ENCODE measurements at regions not wholly inside any gene's neighbourhood (a gene's known extent, or its start where the extent isn't known, plus 50 kb on each side); places are given as distances from the start of the nearest gene placed in this dataset.

GRCh38 chr7:106397994-106398393, 113.2 kb upstream of the NAMPT start:
- Mint-ChIP-seq H3K27me3 (ENCODE audit: unreplicated experiment) (peaks cover 55% of the 10 kb centered on the region), H3K9me3 (ENCODE audit: unreplicated experiment) (no peaks in the 10 kb centered on the region), H3K4me3 (ENCODE audit: unreplicated experiment) (no peak overlapping the region), H3K36me3 (ENCODE audit: unreplicated experiment) (no peaks in the 10 kb centered on the region), H3K4me1 (ENCODE audit: unreplicated experiment) (no peaks in the 10 kb centered on the region), H3K27ac (ENCODE audit: unreplicated experiment) (no peak overlapping the region)
- no peak for DNase-seq (ENCODE audit: extremely low spot score, unreplicated experiment)
- no peak for TF ChIP-seq CTCF (IDR thresholded peaks at IDR 0.05)

DNA sequence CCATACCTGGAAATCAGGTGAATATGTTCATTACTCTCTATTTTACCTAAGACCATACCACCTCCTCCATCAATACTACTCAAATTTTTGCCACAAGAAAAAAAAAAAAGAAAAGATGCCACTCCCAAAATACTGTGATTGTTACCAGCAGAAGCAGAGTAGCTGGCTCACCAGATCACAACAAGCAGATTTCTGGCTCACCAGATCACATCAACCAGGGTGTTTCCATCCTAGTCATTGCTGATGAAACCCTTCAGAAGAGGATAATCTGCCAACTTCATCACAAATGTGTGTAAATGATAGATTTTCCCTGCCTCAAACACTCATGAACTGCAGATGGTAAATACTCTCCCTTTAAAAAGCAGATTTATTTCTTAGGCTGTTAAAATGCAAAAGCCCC, 109.7 kb upstream of the NAMPT start:
- no peaks in the 10 kb centered on the region for H3K4me1 Mint-ChIP-seq (ENCODE audit: unreplicated experiment)
- H3K4me3 Mint-ChIP-seq (ENCODE audit: unreplicated experiment), result no peak overlapping the region
- no peak overlapping the region for H3K27ac Mint-ChIP-seq (ENCODE audit: unreplicated experiment)
- DNase-seq (ENCODE audit: extremely low spot score, unreplicated experiment), result no peak
- H3K36me3 Mint-ChIP-seq (ENCODE audit: unreplicated experiment), result no peaks in the 10 kb centered on the region
- peaks cover 44% of the 10 kb centered on the region for H3K27me3 Mint-ChIP-seq (ENCODE audit: unreplicated experiment)
- no peaks in the 10 kb centered on the region for H3K9me3 Mint-ChIP-seq (ENCODE audit: unreplicated experiment)
- TF ChIP-seq CTCF (IDR thresholded peaks at IDR 0.05), result no peak

GRCh38 chr7:106393564-106394251, 108.9 kb upstream of the NAMPT start:
- H3K36me3 Mint-ChIP-seq (ENCODE audit: unreplicated experiment), result no peaks in the 10 kb centered on the region
- TF ChIP-seq CTCF (IDR thresholded peaks at IDR 0.05), result no peak
- no peaks in the 10 kb centered on the region for H3K9me3 Mint-ChIP-seq (ENCODE audit: unreplicated experiment)
- H3K4me1 Mint-ChIP-seq (ENCODE audit: unreplicated experiment), result no peaks in the 10 kb centered on the region
- no peak overlapping the region for H3K4me3 Mint-ChIP-seq (ENCODE audit: unreplicated experiment)
- DNase-seq (ENCODE audit: extremely low spot score, unreplicated experiment), result no peak
- no peak overlapping the region for H3K27ac Mint-ChIP-seq (ENCODE audit: unreplicated experiment)
- H3K27me3 Mint-ChIP-seq (ENCODE audit: unreplicated experiment), result peaks cover 37% of the 10 kb centered on the region

DNA sequence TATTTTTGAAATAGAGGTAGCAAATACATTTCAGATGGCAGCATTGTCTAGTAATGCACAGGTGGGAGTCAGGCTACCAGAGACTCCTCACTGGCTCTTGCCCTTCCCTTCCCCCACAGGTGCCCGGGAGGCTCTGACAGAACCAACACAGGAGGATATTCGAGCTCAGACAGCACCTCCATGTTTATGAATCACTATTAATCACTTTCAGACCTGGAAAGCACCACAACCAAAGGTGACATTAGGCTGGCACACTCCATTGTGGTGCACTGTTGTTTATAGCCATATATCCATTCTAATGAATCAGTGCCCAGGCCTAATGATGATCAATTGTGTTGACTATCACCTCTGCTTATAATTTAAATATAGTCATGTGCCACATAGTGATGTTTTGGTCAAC, 107.8 kb upstream of the NAMPT start:
- H3K27me3 Mint-ChIP-seq (ENCODE audit: unreplicated experiment), result peaks cover 31% of the 10 kb centered on the region
- H3K4me1 Mint-ChIP-seq (ENCODE audit: unreplicated experiment), result no peaks in the 10 kb centered on the region
- no peak for DNase-seq (ENCODE audit: extremely low spot score, unreplicated experiment)
- no peaks in the 10 kb centered on the region for H3K9me3 Mint-ChIP-seq (ENCODE audit: unreplicated experiment)
- no peak overlapping the region for H3K4me3 Mint-ChIP-seq (ENCODE audit: unreplicated experiment)
- H3K27ac Mint-ChIP-seq (ENCODE audit: unreplicated experiment), result no peak overlapping the region
- TF ChIP-seq CTCF (IDR thresholded peaks at IDR 0.05), result no peak
- H3K36me3 Mint-ChIP-seq (ENCODE audit: unreplicated experiment), result no peaks in the 10 kb centered on the region

DNA sequence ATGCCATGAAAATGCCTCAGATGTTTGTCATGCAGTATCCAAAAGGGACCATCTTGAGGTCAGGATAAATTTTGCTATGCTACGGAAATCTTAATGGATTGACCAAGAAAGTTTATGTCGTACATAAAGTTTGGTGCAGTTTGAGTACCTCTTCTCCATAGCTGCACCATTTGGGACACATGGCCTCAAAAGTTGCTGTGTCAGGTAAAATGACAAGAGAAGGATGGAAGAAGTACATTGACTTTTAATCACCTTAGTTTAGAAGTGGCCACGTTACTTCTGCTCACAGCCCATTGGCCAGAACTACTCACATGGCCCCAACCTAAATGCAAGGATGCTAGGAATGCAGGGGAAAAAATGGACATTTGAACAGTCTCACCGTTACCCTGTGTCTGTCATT, 107.4 kb upstream of the NAMPT start:
- no peaks in the 10 kb centered on the region for H3K4me1 Mint-ChIP-seq (ENCODE audit: unreplicated experiment)
- DNase-seq (ENCODE audit: extremely low spot score, unreplicated experiment), result no peak
- no peak for TF ChIP-seq CTCF (IDR thresholded peaks at IDR 0.05)
- H3K27me3 Mint-ChIP-seq (ENCODE audit: unreplicated experiment), result peaks cover 31% of the 10 kb centered on the region
- no peak overlapping the region for H3K4me3 Mint-ChIP-seq (ENCODE audit: unreplicated experiment)
- no peaks in the 10 kb centered on the region for H3K36me3 Mint-ChIP-seq (ENCODE audit: unreplicated experiment)
- H3K27ac Mint-ChIP-seq (ENCODE audit: unreplicated experiment), result no peak overlapping the region
- H3K9me3 Mint-ChIP-seq (ENCODE audit: unreplicated experiment), result no peaks in the 10 kb centered on the region
